ENCODE measurements at regions not wholly inside any gene's neighbourhood (a gene's known extent, or its start where the extent isn't known, plus 50 kb on each side); places are given as distances from the start of the nearest gene placed in this dataset.

DNA sequence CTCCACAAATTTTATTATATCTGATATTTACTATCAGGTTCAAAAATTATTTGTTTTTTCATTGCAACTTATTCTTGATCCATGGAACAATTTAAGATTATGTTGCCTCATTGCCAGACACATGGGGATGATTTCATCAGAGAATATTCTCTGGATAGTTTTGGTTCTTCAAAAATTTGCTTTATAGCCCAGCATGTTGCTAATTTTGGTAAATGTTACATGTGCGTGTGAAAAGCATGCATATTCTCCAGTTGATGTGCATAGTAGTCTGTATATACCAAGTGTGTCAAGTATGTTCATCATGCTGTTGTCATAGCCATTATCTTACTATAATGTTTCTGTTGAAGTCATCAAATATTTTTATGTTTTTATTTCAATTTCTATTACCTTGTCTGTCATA, 122.3 kb downstream of the RFC3 start:
- H3K27ac ChIP-seq = no peak overlapping the region
- no peaks in the 10 kb centered on the region for H3K9me3 ChIP-seq
- 81% methylated on average over 1 of the region's 1 CpG for WGBS, 2 donors
- H3K36me3 ChIP-seq = no peaks in the 10 kb centered on the region
- intact Hi-C loops (cut with DNase I) = no loop called here
- DNase-seq = no peak
- H3K4me1 ChIP-seq = no peaks in the 10 kb centered on the region
- no peaks in the 10 kb centered on the region for H3K27me3 ChIP-seq
- no peak for TF ChIP-seq POLR2A (IDR thresholded peaks at IDR 0.05)
- TF ChIP-seq, protein P1, sequence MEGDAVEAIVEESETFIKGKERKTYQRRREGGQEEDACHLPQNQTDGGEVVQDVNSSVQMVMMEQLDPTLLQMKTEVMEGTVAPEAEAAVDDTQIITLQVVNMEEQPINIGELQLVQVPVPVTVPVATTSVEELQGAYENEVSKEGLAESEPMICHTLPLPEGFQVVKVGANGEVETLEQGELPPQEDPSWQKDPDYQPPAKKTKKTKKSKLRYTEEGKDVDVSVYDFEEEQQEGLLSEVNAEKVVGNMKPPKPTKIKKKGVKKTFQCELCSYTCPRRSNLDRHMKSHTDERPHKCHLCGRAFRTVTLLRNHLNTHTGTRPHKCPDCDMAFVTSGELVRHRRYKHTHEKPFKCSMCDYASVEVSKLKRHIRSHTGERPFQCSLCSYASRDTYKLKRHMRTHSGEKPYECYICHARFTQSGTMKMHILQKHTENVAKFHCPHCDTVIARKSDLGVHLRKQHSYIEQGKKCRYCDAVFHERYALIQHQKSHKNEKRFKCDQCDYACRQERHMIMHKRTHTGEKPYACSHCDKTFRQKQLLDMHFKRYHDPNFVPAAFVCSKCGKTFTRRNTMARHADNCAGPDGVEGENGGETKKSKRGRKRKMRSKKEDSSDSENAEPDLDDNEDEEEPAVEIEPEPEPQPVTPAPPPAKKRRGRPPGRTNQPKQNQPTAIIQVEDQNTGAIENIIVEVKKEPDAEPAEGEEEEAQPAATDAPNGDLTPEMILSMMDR (IDR thresholded peaks at IDR 0.05) = no peak
- H3K4me3 ChIP-seq (replicated peaks in 1 of 3) = no peak overlapping the region

DNA sequence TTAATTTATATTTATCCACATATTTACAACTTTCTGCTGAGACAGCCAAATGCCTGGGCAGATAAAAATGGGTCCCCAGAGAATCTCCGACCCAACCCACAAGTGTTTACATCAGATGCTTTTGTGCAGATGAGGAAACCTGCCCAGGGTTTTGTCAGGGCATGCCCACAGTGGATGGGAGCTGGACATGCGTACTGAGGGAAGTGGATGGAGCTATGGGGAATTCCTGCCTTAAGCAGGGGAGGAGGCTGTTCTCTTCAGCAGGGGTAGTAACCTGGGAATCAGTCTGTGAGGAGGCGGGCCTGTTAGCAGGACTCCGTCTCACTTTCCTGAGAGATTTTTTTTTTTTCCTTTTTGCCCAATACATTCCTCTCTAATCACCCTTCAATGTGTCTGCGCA, 122.9 kb downstream of the RFC3 start:
- H3K27me3 ChIP-seq = no peaks in the 10 kb centered on the region
- no peaks in the 10 kb centered on the region for H3K9me3 ChIP-seq
- no peak for DNase-seq
- no peaks in the 10 kb centered on the region for H3K4me1 ChIP-seq
- no peak overlapping the region for H3K4me3 ChIP-seq (replicated peaks in 1 of 3)
- WGBS, 2 donors = 94 to 98% methylated on average over 5 of the region's 5 CpGs
- TF ChIP-seq POLR2A (IDR thresholded peaks at IDR 0.05) = no peak
- TF ChIP-seq, protein P1 (IDR thresholded peaks at IDR 0.05) = no peak
- H3K36me3 ChIP-seq = no peaks in the 10 kb centered on the region
- intact Hi-C loops (cut with DNase I) = no loop called here
- H3K27ac ChIP-seq = no peak overlapping the region

DNA sequence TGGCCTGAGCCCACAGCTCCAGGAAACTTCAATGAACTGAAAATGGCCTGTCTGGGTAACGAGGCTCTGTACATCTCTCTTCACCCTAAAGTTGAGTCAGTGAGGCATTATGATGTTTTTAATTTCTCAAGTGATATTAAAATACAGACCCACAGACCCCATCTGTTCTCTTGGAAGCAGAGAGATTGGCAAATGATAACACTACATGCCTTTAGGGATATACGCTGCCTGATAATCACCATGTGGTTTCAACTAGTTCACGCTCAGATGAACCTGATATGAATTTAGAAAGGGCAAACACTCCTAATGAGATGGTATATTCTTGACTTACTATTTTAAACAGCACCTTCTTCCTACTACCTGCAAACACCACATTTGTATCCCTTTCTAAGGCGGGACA, 127.5 kb downstream of the RFC3 start:
- no peaks in the 10 kb centered on the region for H3K27me3 ChIP-seq
- no peaks in the 10 kb centered on the region for H3K9me3 ChIP-seq
- DNase-seq = no peak
- H3K27ac ChIP-seq = no peak overlapping the region
- intact Hi-C loops (cut with DNase I) = no loop called here
- WGBS, 2 donors = 94 to 96% methylated on average over 4 of the region's 4 CpGs
- TF ChIP-seq, protein P1 (IDR thresholded peaks at IDR 0.05) = no peak
- TF ChIP-seq POLR2A (IDR thresholded peaks at IDR 0.05) = no peak
- no peaks in the 10 kb centered on the region for H3K4me1 ChIP-seq
- no peak overlapping the region for H3K4me3 ChIP-seq (replicated peaks in 1 of 3)
- no peaks in the 10 kb centered on the region for H3K36me3 ChIP-seq

DNA sequence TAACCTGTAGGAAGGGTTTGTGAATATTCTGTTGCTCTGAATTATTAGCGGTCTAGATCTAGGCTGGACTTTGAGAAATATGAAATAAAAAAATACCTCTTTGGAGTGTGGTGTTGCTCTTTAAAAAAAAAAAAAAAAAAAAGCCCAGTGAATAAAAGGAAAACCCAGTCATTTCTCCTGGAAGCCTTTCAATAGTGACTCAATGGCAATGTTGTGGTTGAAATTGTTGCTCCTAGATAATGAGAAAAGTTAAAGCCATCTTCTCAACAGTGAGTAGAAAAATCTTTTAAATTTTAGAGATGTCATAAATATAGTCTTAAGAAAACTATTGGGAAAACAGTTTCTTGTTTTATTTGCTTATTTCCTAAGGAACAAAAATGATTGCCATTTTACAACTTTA, 135.3 kb downstream of the RFC3 start:
- H3K9me3 ChIP-seq = no peaks in the 10 kb centered on the region
- H3K4me1 ChIP-seq = no peaks in the 10 kb centered on the region
- H3K4me3 ChIP-seq (replicated peaks in 1 of 3) = no peak overlapping the region
- TF ChIP-seq, protein P1 (IDR thresholded peaks at IDR 0.05) = no peak
- no peak for TF ChIP-seq POLR2A (IDR thresholded peaks at IDR 0.05)
- DNase-seq = no peak
- H3K36me3 ChIP-seq = no peaks in the 10 kb centered on the region
- no peak overlapping the region for H3K27ac ChIP-seq
- H3K27me3 ChIP-seq = no peaks in the 10 kb centered on the region
- WGBS, 2 donors = 96% methylated on average over 1 of the region's 1 CpG
- intact Hi-C loops (cut with DNase I) = no loop called here

DNA sequence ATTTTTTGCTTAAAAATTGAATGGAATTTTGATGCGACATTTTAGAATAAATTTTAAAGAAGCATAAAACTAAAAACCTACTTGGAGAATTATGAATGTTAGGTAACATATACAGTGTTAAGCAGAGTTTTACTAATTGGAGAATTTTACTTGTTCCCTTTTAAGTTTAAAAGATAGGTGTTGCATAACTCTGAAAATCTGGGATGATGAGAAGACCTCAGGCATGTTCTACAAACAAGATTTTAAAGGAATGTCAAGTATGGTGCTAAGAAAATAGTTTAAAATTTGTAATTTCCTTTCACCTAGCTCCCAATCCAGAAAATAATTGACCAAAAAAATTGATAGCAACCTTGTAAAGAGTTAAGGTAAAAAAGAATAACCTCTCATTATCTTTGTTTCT, 135.8 kb downstream of the RFC3 start:
- Histone ChIP-seq H3K36me3 (no peaks in the 10 kb centered on the region), H3K9me3 (no peaks in the 10 kb centered on the region), H3K27me3 (no peaks in the 10 kb centered on the region), H3K27ac (no peak overlapping the region), H3K4me1 (peaks cover 3 to 4% of the 10 kb centered on the region in 2 donors), H3K4me3 (replicated peaks in 1 of 3) (no peak overlapping the region)
- no peak for TF ChIP-seq POLR2A (IDR thresholded peaks at IDR 0.05)
- TF ChIP-seq, protein P1 (IDR thresholded peaks at IDR 0.05) = no peak
- no peak for DNase-seq
- intact Hi-C loops (cut with DNase I) = no loop called here
- 92 to 100% methylated on average over 1 of the region's 1 CpG for WGBS, 2 donors

Data from thyroid gland (tissue), 4 donors.